ENCODE measurements at regions not wholly inside any gene's neighbourhood (a gene's known extent, or its start where the extent isn't known, plus 50 kb on each side); places are given as distances from the start of the nearest gene placed in this dataset.

GRCh38 chr6:8738951-8739350 is 303.6 kb upstream of the SLC35B3 start:
- intact Hi-C loops (cut with micrococcal nuclease) = no loop called here
- Histone ChIP-seq H3K79me2 (ENCODE audit: control insufficient read depth, insufficient read depth, low read length) (no peaks in the 10 kb centered on the region), H3K4me1 (ENCODE audit: control insufficient read depth, extremely low read depth, insufficient read depth, low read length) (no peaks in the 10 kb centered on the region), H3K27ac (ENCODE audit: insufficient read depth, low read depth, low read length) (no peak overlapping the region), H3K27me3 (ENCODE audit: control insufficient read depth in 2 of 2, insufficient read depth in 2 of 2, low read length in 2 of 2) (no peaks in the 10 kb centered on the region), H3K9me1 (replicated peaks; ENCODE audit: control insufficient read depth, extremely low read depth, insufficient read depth, low read length) (no peaks in the 10 kb centered on the region), H3K9ac (replicated peaks; ENCODE audit: extremely low read depth, insufficient read depth, low read length) (no peak overlapping the region), H4K20me1 (replicated peaks; ENCODE audit: control insufficient read depth, extremely low read depth, insufficient read depth, low read length) (no peaks in the 10 kb centered on the region), H3K36me3 (ENCODE audit: control insufficient read depth in 2 of 2, extremely low read depth in 1 of 2, insufficient read depth in 2 of 2, low read length in 2 of 2) (no peaks in the 10 kb centered on the region), H3K4me3 (replicated peaks in 1 of 3; ENCODE audit: insufficient read depth in 1 of 3, low read depth in 1 of 3, low read length in 3 of 3) (no peak overlapping the region), H3K9me3 (replicated peaks; ENCODE audit: control insufficient read depth, insufficient read depth, low read length) (no peaks in the 10 kb centered on the region), H2AFZ (ENCODE audit: low read depth, low read length) (no peak overlapping the region), H3K4me2 (ENCODE audit: insufficient read depth, low read length) (no peak overlapping the region)
- ChIA-PET POLR2A (no interaction called here), CTCF (no interaction called here)
- BruUV-seq (replicated peaks) = no TSS peak
- FAIRE-seq (no peak), DNase-seq (ENCODE audit: low read depth, low spot score) (no peak)
- dilution Hi-C loops (cut with MboI; ENCODE audit: extremely low pct_ligation_motif_present, low sequenced_read_pairs) = no loop called here
- TF ChIP-seq MAX (IDR thresholded peaks at IDR 0.05; ENCODE audit: insufficient read depth, insufficient read length) (no peak), GATA2 (IDR thresholded peaks at IDR 0.05; ENCODE audit: insufficient read depth, insufficient read length, low read depth, low read length) (no peak), POLR2AphosphoS5 (IDR thresholded peaks at IDR 0.05; ENCODE audit: insufficient read depth, low read depth, low read length) (no peak)

DNA sequence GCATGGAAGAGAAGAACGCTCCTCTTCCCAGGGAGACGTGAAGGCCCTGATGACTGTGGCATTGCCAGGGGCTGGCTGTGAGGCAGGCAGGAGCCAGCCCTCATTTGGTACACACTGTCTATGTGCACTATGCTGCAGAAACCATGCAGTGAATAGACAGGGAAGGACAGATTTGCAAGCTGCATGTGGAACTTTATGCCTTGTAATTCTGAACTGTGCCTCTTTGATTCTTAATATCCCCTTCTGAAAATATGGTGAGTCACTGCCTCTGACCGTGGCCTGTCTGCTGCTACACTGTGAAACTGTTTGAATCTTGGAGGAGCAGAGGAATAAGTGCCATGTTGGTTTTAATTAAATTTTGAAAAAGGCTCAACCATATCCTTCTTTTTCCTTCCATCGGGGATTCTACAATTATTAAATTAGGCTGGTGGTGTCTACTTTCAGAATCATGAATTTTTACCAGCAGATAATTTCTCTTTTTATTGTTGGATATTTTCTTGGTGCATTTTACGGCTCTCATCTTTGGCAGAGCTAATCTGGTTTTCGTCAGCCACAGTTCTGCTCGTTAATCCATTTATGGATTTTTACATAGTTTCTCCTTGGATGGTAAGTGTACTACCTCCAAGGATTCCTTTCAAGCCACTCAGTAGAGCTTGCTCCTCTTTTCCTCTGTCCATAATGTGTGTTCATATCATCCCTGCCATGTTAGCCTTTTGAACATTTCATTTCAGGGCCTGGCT is 301.0 kb upstream of the SLC35B3 start:
- ChIA-PET POLR2A (no interaction called here), CTCF (no interaction called here)
- H3K9ac ChIP-seq (replicated peaks; ENCODE audit: extremely low read depth, insufficient read depth, low read length) = no peak overlapping the region
- H2AFZ ChIP-seq (ENCODE audit: low read depth, low read length) = no peak overlapping the region
- no peaks in the 10 kb centered on the region for H3K9me1 ChIP-seq (replicated peaks; ENCODE audit: control insufficient read depth, extremely low read depth, insufficient read depth, low read length)
- no peaks in the 10 kb centered on the region for H3K27me3 ChIP-seq (ENCODE audit: control insufficient read depth in 2 of 2, insufficient read depth in 2 of 2, low read length in 2 of 2)
- TF ChIP-seq GATA2 (IDR thresholded peaks at IDR 0.05; ENCODE audit: insufficient read depth, insufficient read length, low read depth, low read length) = no peak
- no peak for TF ChIP-seq POLR2A (IDR thresholded peaks at IDR 0.05; ENCODE audit: low read depth, low read length)
- no peak for TF ChIP-seq EZH2 (IDR thresholded peaks at IDR 0.05; ENCODE audit: borderline replicate concordance, low read depth, low read length, severe bottlenecking)
- TF ChIP-seq JUN (IDR thresholded peaks at IDR 0.05; ENCODE audit: borderline replicate concordance, insufficient read depth, insufficient read length, low read depth) = no peak
- no peak for TF ChIP-seq MAX (IDR thresholded peaks at IDR 0.05; ENCODE audit: insufficient read depth, insufficient read length)
- DNase-seq (ENCODE audit: low read depth, low spot score) (no peak), FAIRE-seq (no peak)
- dilution Hi-C loops (cut with MboI; ENCODE audit: extremely low pct_ligation_motif_present, low sequenced_read_pairs) (no loop called here), intact Hi-C loops (cut with micrococcal nuclease) (no loop called here)
- no peaks in the 10 kb centered on the region for H3K36me3 ChIP-seq (ENCODE audit: control insufficient read depth in 2 of 2, extremely low read depth in 1 of 2, insufficient read depth in 2 of 2, low read length in 2 of 2)
- no peaks in the 10 kb centered on the region for H3K79me2 ChIP-seq (ENCODE audit: control insufficient read depth, insufficient read depth, low read length)
- H3K9me3 ChIP-seq (replicated peaks; ENCODE audit: control insufficient read depth, insufficient read depth, low read length) = no peaks in the 10 kb centered on the region
- no peaks in the 10 kb centered on the region for H4K20me1 ChIP-seq (replicated peaks; ENCODE audit: control insufficient read depth, extremely low read depth, insufficient read depth, low read length)
- no TSS peak for BruUV-seq (replicated peaks)
- no peaks in the 10 kb centered on the region for H3K4me1 ChIP-seq (ENCODE audit: control insufficient read depth, extremely low read depth, insufficient read depth, low read length)
- H3K4me2 ChIP-seq (ENCODE audit: insufficient read depth, low read length) = no peak overlapping the region
- H3K4me3 ChIP-seq (replicated peaks in 1 of 3; ENCODE audit: insufficient read depth in 1 of 3, low read depth in 1 of 3, low read length in 3 of 3) = no peak overlapping the region
- H3K27ac ChIP-seq (ENCODE audit: insufficient read depth, low read depth, low read length) = no peak overlapping the region
